Neural cell (in vitro differentiated cells): ENCODE measurements at regions not wholly inside any gene's neighbourhood (a gene's known extent, or its start where the extent isn't known, plus 50 kb on each side); places are given as distances from the start of the nearest gene placed in this dataset.

Experiments used
- H2AFZ ChIP-seq: fragments of 200-600, 300-800 bp; sonication (generic), shearing (Covaris generic); 2 replicates; pipeline ENCODE4 v1.6.0; 2014; ENCODE audit warnings: low read depth, mild to moderate bottlenecking, antibody characterized with exemption, low read length, moderate library complexity
- H3F3A ChIP-seq: fragments of 200-600 bp; shearing (Covaris generic); 2 replicates; pipeline ENCODE4 v1.6.1; 2016; ENCODE audit warnings: mild to moderate bottlenecking, moderate library complexity, mixed read lengths, antibody characterized with exemption, low read length; ENCODE audit not compliant: insufficient read depth, poor library complexity, severe bottlenecking
- H3K27ac ChIP-seq: fragments of 200-600, 300-800 bp; sonication (generic), shearing (Covaris generic); 2 replicates; pipeline ENCODE4 v1.5.1; 2014; ENCODE audit warnings: mild to moderate bottlenecking, low read length, moderate library complexity
- H3K27me3 ChIP-seq: fragments of 300-800, 200-600 bp; sonication (generic), shearing (Covaris generic); 2 replicates; pipeline ENCODE4 v1.6.0; 2014; ENCODE audit warnings: mild to moderate bottlenecking, low read depth, low read length, moderate library complexity; ENCODE audit not compliant: insufficient read depth
- H3K36me3 ChIP-seq: fragments of 300-800, 200-600 bp; sonication (generic), shearing (Covaris generic); 2 replicates; pipeline ENCODE4 v1.5.1; 2014; ENCODE audit warnings: mild to moderate bottlenecking, antibody characterized with exemption, low read length, moderate library complexity; ENCODE audit not compliant: insufficient read depth
- H3K4me2 ChIP-seq: fragments of 300-800, 200-600 bp; sonication (generic), shearing (Covaris generic); 2 replicates; pipeline ENCODE4 v1.6.0; 2014; ENCODE audit warnings: mild to moderate bottlenecking, low read length
- H3K4me3 ChIP-seq: fragments of 300-800, 200-600 bp; sonication (generic), shearing (Covaris generic); 2 replicates; pipeline ENCODE4 v1.5.1; 2014; ENCODE audit warnings: mild to moderate bottlenecking, low read length, moderate library complexity
- H3K79me2 ChIP-seq: fragments of 200-600 bp; shearing (Covaris generic); replicated peaks from 2 replicates; pipeline ENCODE4 v1.6.0; 2014; ENCODE audit warnings: mild to moderate bottlenecking, low read length, moderate library complexity; ENCODE audit not compliant: insufficient read depth
- H3K9ac ChIP-seq: fragments of 300-800, 200-600 bp; sonication (generic), shearing (Covaris generic); 2 replicates; pipeline ENCODE4 v1.6.1; 2016; ENCODE audit warnings: mild to moderate bottlenecking, low read length, mixed read lengths
- H3K9me2 ChIP-seq: fragments of 200-600 bp; shearing (Covaris generic); 2 replicates; pipeline ENCODE4 v1.6.1; 2016; ENCODE audit warnings: mild to moderate bottlenecking, low read length, mixed read lengths; ENCODE audit not compliant: insufficient read depth
- H3K9me3 ChIP-seq: fragments of 200-600, 300-800 bp; sonication (generic), shearing (Covaris generic); 2 replicates; pipeline ENCODE4 v1.6.1; 2016; ENCODE audit warnings: mild to moderate bottlenecking, mixed run types, low read length, moderate library complexity, mixed read lengths
- H4K20me1 ChIP-seq: fragments of 200-600 bp; shearing (Covaris generic); 2 replicates; pipeline ENCODE4 v1.6.1; 2016; ENCODE audit warnings: mild to moderate bottlenecking, mixed run types; ENCODE audit not compliant: insufficient read depth
- EP300 ChIP-seq: fragments of 450-650 bp; conservative IDR thresholded peaks from 2 replicates; pipeline ENCODE4 v1.6.1; 2014; ENCODE audit warnings: antibody characterized with exemption, mild to moderate bottlenecking, moderate library complexity; ENCODE audit not compliant: poor library complexity, severe bottlenecking
- EZH2 ChIP-seq: fragments of 200-600, 300-800 bp; shearing (Covaris generic), sonication (generic); IDR thresholded peaks from 2 replicates; pipeline ENCODE4 v1.6.1; 2014; ENCODE audit warnings: antibody characterized with exemption, low read length, borderline replicate concordance, mild to moderate bottlenecking; ENCODE audit not compliant: insufficient read depth, poor library complexity, severe bottlenecking
- MXI1 ChIP-seq: fragments of 450-650 bp; conservative IDR thresholded peaks from 2 replicates; pipeline ENCODE4 v1.6.1; 2014; ENCODE audit warnings: antibody characterized with exemption, mild to moderate bottlenecking; ENCODE audit not compliant: poor library complexity, severe bottlenecking
- POLR2AphosphoS5 ChIP-seq: IDR thresholded peaks from 2 replicates; pipeline ENCODE4 v1.6.1; 2012
- RAD21 ChIP-seq: fragments of 450-650 bp; conservative IDR thresholded peaks from 2 replicates; pipeline ENCODE4 v1.6.1; 2014; ENCODE audit warnings: antibody characterized with exemption, mild to moderate bottlenecking, moderate library complexity
- REST ChIP-seq: IDR thresholded peaks from 2 replicates; pipeline ENCODE4 v1.6.1; 2012; ENCODE audit warnings: borderline replicate concordance
- SMC3 ChIP-seq: fragments of 450-650 bp; conservative IDR thresholded peaks from 2 replicates; pipeline ENCODE4 v1.6.1; 2014; ENCODE audit warnings: antibody characterized with exemption, mild to moderate bottlenecking, moderate library complexity; ENCODE audit not compliant: poor library complexity
- TAF1 ChIP-seq: IDR thresholded peaks from 2 replicates; pipeline ENCODE4 v1.6.1; 2012; ENCODE audit warnings: low read depth
- TF ChIP-seq, protein P1 (sequence below): fragments of 450-650 bp; IDR thresholded peaks from 2 replicates; pipeline ENCODE4 v1.5.1; 2014; ENCODE audit warnings: antibody characterized with exemption, mild to moderate bottlenecking, moderate library complexity; ENCODE audit not compliant: poor library complexity, severe bottlenecking

GRCh38 chr18:73758446-73758845, 389.2 kb downstream of the FBXO15 start:
- no peaks in the 10 kb centered on the region for H3K9me2 ChIP-seq
- H3K36me3 ChIP-seq: no peaks in the 10 kb centered on the region
- no peaks in the 10 kb centered on the region for H3K27me3 ChIP-seq
- no peak overlapping the region for H3K4me3 ChIP-seq
- no peaks in the 10 kb centered on the region for H3K9me3 ChIP-seq
- no peak overlapping the region for H2AFZ ChIP-seq
- no peaks in the 10 kb centered on the region for H3K79me2 ChIP-seq
- H3K4me2 ChIP-seq: no peak overlapping the region
- H3K9ac ChIP-seq: no peak overlapping the region
- TF ChIP-seq REST (no peak), SMC3 (no peak), MXI1 (no peak), EP300 (no peak), EZH2 (no peak), POLR2AphosphoS5 (no peak), TAF1 (no peak), RAD21 (no peak)
- TF ChIP-seq, protein P1, sequence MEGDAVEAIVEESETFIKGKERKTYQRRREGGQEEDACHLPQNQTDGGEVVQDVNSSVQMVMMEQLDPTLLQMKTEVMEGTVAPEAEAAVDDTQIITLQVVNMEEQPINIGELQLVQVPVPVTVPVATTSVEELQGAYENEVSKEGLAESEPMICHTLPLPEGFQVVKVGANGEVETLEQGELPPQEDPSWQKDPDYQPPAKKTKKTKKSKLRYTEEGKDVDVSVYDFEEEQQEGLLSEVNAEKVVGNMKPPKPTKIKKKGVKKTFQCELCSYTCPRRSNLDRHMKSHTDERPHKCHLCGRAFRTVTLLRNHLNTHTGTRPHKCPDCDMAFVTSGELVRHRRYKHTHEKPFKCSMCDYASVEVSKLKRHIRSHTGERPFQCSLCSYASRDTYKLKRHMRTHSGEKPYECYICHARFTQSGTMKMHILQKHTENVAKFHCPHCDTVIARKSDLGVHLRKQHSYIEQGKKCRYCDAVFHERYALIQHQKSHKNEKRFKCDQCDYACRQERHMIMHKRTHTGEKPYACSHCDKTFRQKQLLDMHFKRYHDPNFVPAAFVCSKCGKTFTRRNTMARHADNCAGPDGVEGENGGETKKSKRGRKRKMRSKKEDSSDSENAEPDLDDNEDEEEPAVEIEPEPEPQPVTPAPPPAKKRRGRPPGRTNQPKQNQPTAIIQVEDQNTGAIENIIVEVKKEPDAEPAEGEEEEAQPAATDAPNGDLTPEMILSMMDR: no peak
- H3F3A ChIP-seq: no peaks in the 10 kb centered on the region
- no peaks in the 10 kb centered on the region for H4K20me1 ChIP-seq
- H3K27ac ChIP-seq: no peak overlapping the region

GRCh38 chr18:73756256-73757091, 391.2 kb downstream of the FBXO15 start:
- Histone ChIP-seq H2AFZ (no peak overlapping the region), H3K36me3 (no peaks in the 10 kb centered on the region), H3K79me2 (no peaks in the 10 kb centered on the region), H3K27ac (no peak overlapping the region), H3K9me3 (no peaks in the 10 kb centered on the region), H3K9ac (no peak overlapping the region), H3K4me3 (no peak overlapping the region), H3F3A (no peaks in the 10 kb centered on the region), H3K27me3 (no peaks in the 10 kb centered on the region), H4K20me1 (no peaks in the 10 kb centered on the region), H3K4me2 (no peak overlapping the region), H3K9me2 (no peaks in the 10 kb centered on the region)
- no peak for TF ChIP-seq EZH2
- TF ChIP-seq REST: no peak
- TF ChIP-seq EP300: no peak
- TF ChIP-seq, protein P1: no peak
- TF ChIP-seq TAF1: no peak
- TF ChIP-seq POLR2AphosphoS5: no peak
- no peak for TF ChIP-seq RAD21
